Osteoblast (primary cell): ENCODE measurements at regions not wholly inside any gene's neighbourhood (a gene's known extent, or its start where the extent isn't known, plus 50 kb on each side); places are given as distances from the start of the nearest gene placed in this dataset.

Experiments used
- DNase-seq: peaks from one replicate; pipeline ENCODE4 v3.0.0; 2011; ENCODE audit warnings: low spot score, mixed read lengths; ENCODE audit not compliant: insufficient read length; ENCODE audit errors: missing footprints
- H2AFZ ChIP-seq: 2 replicates; pipeline ENCODE4 v1.6.0; 2011; ENCODE audit warnings: mild to moderate bottlenecking, low read length
- H3K27ac ChIP-seq: 2 replicates; pipeline ENCODE4 v1.5.1; 2011; ENCODE audit warnings: mild to moderate bottlenecking, low read depth, low read length, moderate library complexity
- H3K27me3 ChIP-seq: 2 replicates; pipeline ENCODE4 v1.6.0; 2012; ENCODE audit warnings: mild to moderate bottlenecking, control low read depth, inconsistent platforms, low read length, moderate library complexity; ENCODE audit not compliant: insufficient read depth
- H3K36me3 ChIP-seq: 2 replicates; pipeline ENCODE4 v1.5.1; 2011; ENCODE audit warnings: mild to moderate bottlenecking, low read length, control low read depth, moderate library complexity; ENCODE audit not compliant: insufficient read depth
- H3K4me1 ChIP-seq: 2 replicates; pipeline ENCODE4 v1.5.1; 2011; ENCODE audit warnings: mild to moderate bottlenecking, low read length, control low read depth, moderate library complexity; ENCODE audit not compliant: insufficient read depth
- H3K4me2 ChIP-seq: 2 replicates; pipeline ENCODE4 v1.6.0; 2011; ENCODE audit warnings: mild to moderate bottlenecking, low read length; ENCODE audit not compliant: insufficient read depth
- H3K4me3 ChIP-seq: fragments of 200-600 bp; sonication (generic); 3 replicates; pipeline ENCODE4 v1.5.1; 2012; ENCODE audit warnings: mild to moderate bottlenecking, low read length, inconsistent platforms; ENCODE audit not compliant: insufficient read depth
- H3K79me2 ChIP-seq: 2 replicates; pipeline ENCODE4 v1.6.0; 2012; ENCODE audit warnings: mild to moderate bottlenecking, low read length, control low read depth, inconsistent platforms; ENCODE audit not compliant: insufficient read depth
- H3K9me3 ChIP-seq: 2 replicates; pipeline ENCODE4 v1.5.1; 2011; ENCODE audit warnings: low read depth, low read length, control low read depth
- H4K20me1 ChIP-seq: 2 replicates; pipeline ENCODE4 v1.6.0; 2012; ENCODE audit warnings: mild to moderate bottlenecking, low read length, control low read depth; ENCODE audit not compliant: insufficient read depth
- TF ChIP-seq, protein P1 (sequence below): IDR thresholded peaks from 2 replicates; pipeline ENCODE4 v1.5.1; 2011; ENCODE audit warnings: mild to moderate bottlenecking, low read depth, low read length, moderate library complexity; ENCODE audit errors: extremely low read depth

DNA sequence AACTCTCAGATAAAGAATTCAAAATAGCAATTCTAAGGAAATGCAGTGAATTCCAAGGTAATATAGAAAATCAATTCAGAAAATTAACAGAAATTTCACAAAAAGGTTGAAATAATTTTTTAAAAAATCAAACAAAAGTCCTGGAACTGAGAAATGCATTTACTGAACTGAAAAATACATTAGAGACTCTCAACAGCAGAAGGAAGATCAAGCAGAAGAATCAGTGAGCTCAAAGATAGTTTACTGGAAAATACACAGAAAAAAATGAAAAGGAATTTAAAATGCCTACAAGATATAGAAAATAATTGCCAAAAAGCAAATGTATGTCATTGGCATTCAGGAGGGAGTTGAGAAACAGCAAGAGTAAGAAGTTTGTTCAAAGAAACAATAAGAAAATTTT lies 107.3 kb downstream of the BUD13 start:
- no peak for DNase-seq
- Histone ChIP-seq H3K4me1 (no peaks in the 10 kb centered on the region), H4K20me1 (no peaks in the 10 kb centered on the region), H3K9me3 (no peaks in the 10 kb centered on the region), H3K27me3 (no peaks in the 10 kb centered on the region), H3K4me3 (no peak overlapping the region), H3K4me2 (no peak overlapping the region), H3K36me3 (no peaks in the 10 kb centered on the region), H3K79me2 (no peaks in the 10 kb centered on the region), H3K27ac (no peak overlapping the region), H2AFZ (no peak overlapping the region)
- TF ChIP-seq, protein P1, sequence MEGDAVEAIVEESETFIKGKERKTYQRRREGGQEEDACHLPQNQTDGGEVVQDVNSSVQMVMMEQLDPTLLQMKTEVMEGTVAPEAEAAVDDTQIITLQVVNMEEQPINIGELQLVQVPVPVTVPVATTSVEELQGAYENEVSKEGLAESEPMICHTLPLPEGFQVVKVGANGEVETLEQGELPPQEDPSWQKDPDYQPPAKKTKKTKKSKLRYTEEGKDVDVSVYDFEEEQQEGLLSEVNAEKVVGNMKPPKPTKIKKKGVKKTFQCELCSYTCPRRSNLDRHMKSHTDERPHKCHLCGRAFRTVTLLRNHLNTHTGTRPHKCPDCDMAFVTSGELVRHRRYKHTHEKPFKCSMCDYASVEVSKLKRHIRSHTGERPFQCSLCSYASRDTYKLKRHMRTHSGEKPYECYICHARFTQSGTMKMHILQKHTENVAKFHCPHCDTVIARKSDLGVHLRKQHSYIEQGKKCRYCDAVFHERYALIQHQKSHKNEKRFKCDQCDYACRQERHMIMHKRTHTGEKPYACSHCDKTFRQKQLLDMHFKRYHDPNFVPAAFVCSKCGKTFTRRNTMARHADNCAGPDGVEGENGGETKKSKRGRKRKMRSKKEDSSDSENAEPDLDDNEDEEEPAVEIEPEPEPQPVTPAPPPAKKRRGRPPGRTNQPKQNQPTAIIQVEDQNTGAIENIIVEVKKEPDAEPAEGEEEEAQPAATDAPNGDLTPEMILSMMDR, result no peak

DNA sequence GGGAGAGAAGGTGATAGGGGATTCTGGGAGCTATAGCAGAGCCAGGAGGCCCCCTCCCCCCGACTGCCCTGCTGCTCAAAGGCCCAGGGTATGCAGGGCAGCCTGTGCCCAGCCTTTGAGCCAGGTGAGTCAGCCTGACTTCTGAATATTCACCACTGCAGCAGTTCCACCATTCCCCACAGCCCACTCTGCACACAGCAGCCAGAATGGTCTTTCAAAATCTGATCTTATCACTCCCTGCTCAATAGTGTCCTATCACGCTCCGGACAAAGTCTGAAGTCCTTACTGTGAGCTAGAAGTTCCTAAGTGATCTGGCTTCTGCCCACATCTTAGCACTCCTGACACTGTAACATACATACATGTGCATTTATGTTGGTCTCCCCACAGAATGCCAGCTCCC lies 111.7 kb downstream of the BUD13 start:
- Histone ChIP-seq H3K9me3 (no peaks in the 10 kb centered on the region), H2AFZ (no peak overlapping the region), H3K27me3 (no peaks in the 10 kb centered on the region), H3K4me2 (no peak overlapping the region), H4K20me1 (no peaks in the 10 kb centered on the region), H3K36me3 (no peaks in the 10 kb centered on the region), H3K4me1 (no peaks in the 10 kb centered on the region), H3K27ac (no peak overlapping the region), H3K4me3 (no peak overlapping the region), H3K79me2 (no peaks in the 10 kb centered on the region)
- DNase-seq, result no peak
- TF ChIP-seq, protein P1, result no peak

DNA sequence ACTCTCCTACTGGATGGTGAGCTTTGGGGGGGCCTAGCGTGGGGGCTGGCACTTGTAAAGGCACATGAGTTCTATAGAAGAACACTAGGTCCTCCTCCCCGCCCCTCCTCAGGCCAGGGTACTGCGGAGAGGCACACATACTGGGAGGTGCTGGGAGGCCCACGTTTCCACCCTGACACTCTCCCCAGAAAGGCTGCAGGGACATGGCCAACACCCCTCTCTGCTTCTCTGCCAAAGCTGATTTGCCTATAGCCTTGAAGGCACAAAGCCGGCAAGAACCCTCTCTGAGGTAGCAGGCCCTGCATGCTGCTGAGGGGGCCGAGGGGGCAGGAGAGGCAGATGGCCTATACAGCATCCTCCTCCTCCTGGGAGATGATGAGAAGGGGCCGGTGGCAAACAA lies 112.8 kb downstream of the BUD13 start:
- no peak overlapping the region for H2AFZ ChIP-seq
- DNase-seq, result no peak
- H3K4me1 ChIP-seq, result no peaks in the 10 kb centered on the region
- no peak overlapping the region for H3K4me3 ChIP-seq
- TF ChIP-seq, protein P1, result no peak
- H3K27ac ChIP-seq, result no peak overlapping the region
- H3K4me2 ChIP-seq, result no peak overlapping the region
- peaks cover 2% of the 10 kb centered on the region for H3K9me3 ChIP-seq
- H3K79me2 ChIP-seq, result no peaks in the 10 kb centered on the region
- no peaks in the 10 kb centered on the region for H3K36me3 ChIP-seq
- H3K27me3 ChIP-seq, result no peaks in the 10 kb centered on the region
- no peaks in the 10 kb centered on the region for H4K20me1 ChIP-seq

DNA sequence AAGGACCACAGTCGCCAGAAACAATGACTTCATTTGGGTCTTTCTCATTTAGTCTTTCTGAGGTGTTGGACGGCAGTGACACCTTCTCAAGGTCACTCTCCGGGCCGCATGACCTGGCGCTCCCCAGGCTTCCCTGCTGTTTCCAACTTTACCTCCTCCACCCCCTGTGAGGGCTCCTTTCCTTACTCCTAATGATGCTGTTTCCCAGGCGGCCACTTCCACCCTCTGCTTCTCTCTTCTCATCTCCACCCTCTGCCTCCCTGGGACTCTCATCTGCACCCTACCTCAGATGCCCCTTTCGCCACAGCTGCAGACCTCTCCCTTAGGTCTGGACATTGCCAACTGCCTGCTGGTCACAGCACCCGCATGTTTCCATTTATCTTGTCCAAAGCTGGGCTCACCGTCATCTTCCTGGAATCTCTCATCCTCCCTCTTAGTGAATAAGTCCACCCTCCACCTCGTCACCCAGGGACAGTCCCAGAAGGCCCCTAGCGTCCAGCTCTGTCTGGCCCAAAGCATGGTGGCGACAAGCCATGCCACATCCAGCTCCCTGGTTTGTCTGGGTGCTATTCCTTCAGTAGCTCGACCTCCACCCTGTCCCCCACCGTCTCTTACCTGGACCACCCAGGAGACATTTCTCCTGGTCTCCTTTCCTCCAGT lies 113.8 kb downstream of the BUD13 start:
- no peak overlapping the region for H3K4me2 ChIP-seq
- no peaks in the 10 kb centered on the region for H4K20me1 ChIP-seq
- TF ChIP-seq, protein P1, result no peak
- no peaks in the 10 kb centered on the region for H3K4me1 ChIP-seq
- no peaks in the 10 kb centered on the region for H3K36me3 ChIP-seq
- H3K79me2 ChIP-seq, result no peaks in the 10 kb centered on the region
- H3K27me3 ChIP-seq, result no peaks in the 10 kb centered on the region
- H3K9me3 ChIP-seq, result peaks cover 3% of the 10 kb centered on the region
- no peak overlapping the region for H3K4me3 ChIP-seq
- no peak for DNase-seq
- H3K27ac ChIP-seq, result no peak overlapping the region
- H2AFZ ChIP-seq, result no peak overlapping the region
